Vagina (tissue), 2 donors: ENCODE measurements at regions not wholly inside any gene's neighbourhood (a gene's known extent, or its start where the extent isn't known, plus 50 kb on each side); places are given as distances from the start of the nearest gene placed in this dataset.

Experiments
- CTCF ChIP-seq, 3 experiments: fragments of 450-650 bp in 2 of 3; fragments of 200-600 bp in 1 of 3; sonication (generic) in 1 of 3; IDR thresholded peaks; one replicate each; pipeline ENCODE4 v1.5.1; 2017 to 2019; ENCODE audit warnings: antibody characterized with exemption in 3 of 3, mild to moderate bottlenecking in 2 of 3, moderate library complexity in 2 of 3
- POLR2A ChIP-seq, 2 donors: fragments of 450-650 bp; IDR thresholded peaks; one replicate each; pipeline ENCODE4 v1.6.1; 2017; ENCODE audit warnings: antibody characterized with exemption in 2 of 2, mild to moderate bottlenecking in 2 of 2, moderate library complexity in 2 of 2

GRCh38 chr13:39909634-39910033, 254.2 kb downstream of the COG6 start:
- TF ChIP-seq CTCF (IDR thresholded peaks at IDR 0.05) (no peak), POLR2A (IDR thresholded peaks at IDR 0.05) (no peak)
